Esophagus muscularis mucosa (tissue), 3 donors: ENCODE measurements at regions not wholly inside any gene's neighbourhood (a gene's known extent, or its start where the extent isn't known, plus 50 kb on each side); places are given as distances from the start of the nearest gene placed in this dataset.
"Not testable (repeated sequence)": the region's sequence is repeated elsewhere in the genome, so short reads cannot be mapped to it uniquely, and the experiment has no call there.

Experiments
- CTCF ChIP-seq, 3 experiments: fragments of 200-600 bp in 2 of 3; fragments of 450-650 bp in 1 of 3; sonication (generic) in 2 of 3; IDR thresholded peaks; one replicate each; pipeline ENCODE4 v1.5.1; 2017 to 2019; ENCODE audit warnings: antibody characterized with exemption in 3 of 3, mild to moderate bottlenecking in 2 of 3, moderate library complexity in 1 of 3
- EP300 ChIP-seq: sonication (generic); formaldehyde crosslinking; IDR thresholded peaks from one replicate; pipeline ENCODE4 v1.6.1; 2017; ENCODE audit warnings: antibody characterized with exemption

DNA sequence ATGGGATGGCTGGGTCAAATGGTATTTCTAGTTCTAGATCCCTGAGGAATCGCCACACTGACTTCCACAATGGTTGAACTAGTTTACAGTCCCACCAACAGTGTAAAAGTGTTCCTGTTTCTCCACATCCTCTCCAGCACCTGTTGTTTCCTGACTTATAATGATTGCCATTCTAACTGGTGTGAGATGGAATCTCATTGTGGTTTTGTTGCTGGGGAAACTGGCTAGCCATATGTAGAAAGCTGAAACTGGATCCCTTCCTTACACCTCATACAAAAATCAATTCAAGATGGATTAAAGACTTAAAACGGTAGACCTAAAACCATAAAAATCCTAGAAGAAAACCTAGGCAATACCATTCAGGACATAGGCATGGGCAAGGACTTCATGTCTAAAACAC, 131.5 kb upstream of the FAR2 start:
- not testable (repeated sequence) for TF ChIP-seq CTCF (IDR thresholded peaks at IDR 0.05); EP300
